HG03457 (cell line): ENCODE measurements at regions not wholly inside any gene's neighbourhood (a gene's known extent, or its start where the extent isn't known, plus 50 kb on each side); places are given as distances from the start of the nearest gene placed in this dataset.

ENCODE experiments used
- ATAC-seq: cut with Tn5 transposase; IDR thresholded peaks from one replicate; pipeline ENCODE4 v1.9.1; 2021; ENCODE audit warnings: moderate number of reproducible peaks; ENCODE audit not compliant: unreplicated experiment

- ATAC-seq, result no peak
Observed at GRCh38 chr17:73974536-73974935, 228.9 kb upstream of the RPL38 start.

GRCh38 chr17:73976147-73976546 lies 227.3 kb upstream of the RPL38 start:
- no peak for ATAC-seq

GRCh38 chr17:73976676-73977521 lies 226.6 kb upstream of the RPL38 start:
- ATAC-seq, result no peak

GRCh38 chr17:73980517-73980916 lies 223.0 kb upstream of the RPL38 start:
- no peak for ATAC-seq

GRCh38 chr17:73982871-73983270 lies 220.6 kb upstream of the RPL38 start:
- no peak for ATAC-seq

GRCh38 chr17:73983621-73984400 lies 219.7 kb upstream of the RPL38 start:
- ATAC-seq, result no peak

- ATAC-seq, result no peak
Observed at GRCh38 chr17:73984941-73985340, 218.5 kb upstream of the RPL38 start.

- ATAC-seq, result no peak
Observed at GRCh38 chr17:73985466-73986015, 217.9 kb upstream of the RPL38 start.

GRCh38 chr17:73986641-73987177 lies 216.8 kb upstream of the RPL38 start:
- ATAC-seq, result no peak

GRCh38 chr17:73987395-73987794 lies 216.1 kb upstream of the RPL38 start:
- no peak for ATAC-seq

GRCh38 chr17:73987845-73988509 lies 215.5 kb upstream of the RPL38 start:
- ATAC-seq, result no peak

- ATAC-seq, result no peak
Observed at GRCh38 chr17:73989671-73990070, 213.8 kb upstream of the RPL38 start.

- ATAC-seq, result no peak
Observed at GRCh38 chr17:73990290-73990689, 213.2 kb upstream of the RPL38 start.

GRCh38 chr17:73991260-73991659 lies 212.2 kb upstream of the RPL38 start:
- ATAC-seq, result no peak

- no peak for ATAC-seq
Observed at GRCh38 chr17:73994946-73995345, 208.5 kb upstream of the RPL38 start.

GRCh38 chr17:73997059-73997458 lies 206.4 kb upstream of the RPL38 start:
- ATAC-seq, result no peak

GRCh38 chr17:73998249-73998648 lies 205.2 kb upstream of the RPL38 start:
- ATAC-seq, result no peak

- no peak for ATAC-seq
Observed at GRCh38 chr17:73998653-73999645, 204.5 kb upstream of the RPL38 start.

- no peak for ATAC-seq
Observed at GRCh38 chr17:74001145-74001544, 202.3 kb upstream of the RPL38 start.

- no peak for ATAC-seq
Observed at GRCh38 chr17:74002241-74002640, 201.2 kb upstream of the RPL38 start.
